HepG2 (cell line): ENCODE measurements at regions not wholly inside any gene's neighbourhood (a gene's known extent, or its start where the extent isn't known, plus 50 kb on each side); places are given as distances from the start of the nearest gene placed in this dataset.

Experiments
- ATAC-seq: fragments of 200-7000 bp; cut with Tn5 transposase; 3 replicates; pipeline ENCODE4 v1.9.1; 2020; ENCODE audit warnings: mild to moderate bottlenecking, moderate library complexity
- BruUV-seq: library from RNA; stranded (reverse); fragments of 400-500 nt; replicated peaks from 2 replicates; lab custom pipeline; 2021; lab: Mats Ljungman, UMichigan
- CTCF ChIA-PET: fragments of 300-600 bp; formaldehyde crosslinking; extraction: SDS; loops from one replicate; lab custom pipeline; 2021; ENCODE audit warnings: low total read pairs, inconsistent platforms, low intra/inter-chr PET ratio; lab: Yijun Ruan, JAX
- POLR2A ChIA-PET: fragments of 350-600 bp; sonication (Branson Sonifier 250); formaldehyde crosslinking; loops from one replicate; lab custom pipeline; 2020; ENCODE audit warnings: antibody characterized with exemption, inconsistent platforms; lab: Yijun Ruan, JAX
- DNase-seq: peaks from one replicate; pipeline ENCODE4 v3.0.0-alpha.2; 2015; ENCODE audit warnings: low spot score
- FAIRE-seq: peaks from 3 replicates; lab custom pipeline; 2011; peaks lifted over from hg19 to GRCh38; lab: Jason Lieb, UNC
- H2AFZ ChIP-seq: one replicate; pipeline ENCODE4 v1.6.1; 2011; ENCODE audit warnings: low read length, inconsistent platforms
- H3K27ac ChIP-seq: fragments of 300-600 bp; 3 replicates; pipeline ENCODE4 v1.8.0; 2011; ENCODE audit warnings: mixed run types, mild to moderate bottlenecking, mixed read lengths, low read length, inconsistent platforms; ENCODE audit not compliant: insufficient read depth; ENCODE audit errors: extremely low read length
- H3K27me3 ChIP-seq, 2 experiments: fragments of 200-600 bp in 1 of 2; 2 replicates in 1 of 2; 3 replicates in 1 of 2; pipeline versions ENCODE4 v1.6.0 to v1.8.0; 2011; ENCODE audit warnings: low read length in 2 of 2, mild to moderate bottlenecking in 2 of 2, moderate library complexity in 2 of 2, inconsistent platforms in 1 of 2; ENCODE audit not compliant: insufficient read depth in 2 of 2, control insufficient read depth in 1 of 2
- H3K36me3 ChIP-seq, 2 experiments: fragments of 200-600 bp in 1 of 2; replicated peaks in 1 of 2; 2 replicates in 1 of 2; 3 replicates in 1 of 2; pipeline versions ENCODE4 v1.5.1 to v1.8.0; 2011; ENCODE audit warnings: low read length in 2 of 2, inconsistent platforms in 1 of 2; ENCODE audit not compliant: insufficient read depth in 2 of 2, control insufficient read depth in 1 of 2
- H3K4me1 ChIP-seq: 2 replicates; pipeline ENCODE4 v1.5.1; 2012; ENCODE audit warnings: low read length, inconsistent platforms; ENCODE audit not compliant: insufficient read depth
- H3K4me2 ChIP-seq: 2 replicates; pipeline ENCODE4 v1.6.0; 2011; ENCODE audit warnings: low read depth, low read length, inconsistent platforms
- H3K4me3 ChIP-seq, 3 experiments: fragments of 200-600 bp in 1 of 3; sonication (generic), shearing (Covaris generic) in 1 of 3; replicated peaks in 1 of 3; 2 replicates each; pipeline ENCODE4 v1.5.1; 2011 to 2016; ENCODE audit warnings: low read length in 3 of 3, inconsistent platforms in 2 of 3, low read depth in 2 of 3, mild to moderate bottlenecking in 2 of 3, control low read depth in 1 of 3, mixed read lengths in 1 of 3; ENCODE audit not compliant: insufficient read depth in 1 of 3
- H3K79me2 ChIP-seq: one replicate; pipeline ENCODE4 v1.6.1; 2011; ENCODE audit warnings: low read length, inconsistent platforms; ENCODE audit not compliant: insufficient read depth
- H3K9ac ChIP-seq: 2 replicates; pipeline ENCODE4 v1.6.0; 2011; ENCODE audit warnings: mild to moderate bottlenecking, low read depth, low read length, inconsistent platforms; ENCODE audit not compliant: insufficient read depth
- H3K9me3 ChIP-seq: 2 replicates; pipeline ENCODE4 v1.5.1; 2012; ENCODE audit warnings: mild to moderate bottlenecking, low read length
- H4K20me1 ChIP-seq: 2 replicates; pipeline ENCODE4 v1.6.0; 2011; ENCODE audit warnings: inconsistent platforms, mild to moderate bottlenecking, low read length, moderate library complexity; ENCODE audit not compliant: insufficient read depth
- AKAP8 ChIP-seq: sonication (generic); formaldehyde crosslinking; IDR thresholded peaks from 2 replicates; pipeline ENCODE4 v1.5.1; 2020; ENCODE audit warnings: mild to moderate bottlenecking, missing genetic modification reagents
- DPF2 ChIP-seq: sonication (generic); formaldehyde crosslinking; IDR thresholded peaks from 2 replicates; pipeline ENCODE4 v1.4.0; 2020; ENCODE audit warnings: mild to moderate bottlenecking, low read depth, missing genetic modification reagents, borderline replicate concordance
- MIER2 ChIP-seq: IDR thresholded peaks from 2 replicates; pipeline ENCODE4 v1.6.1; 2016; ENCODE audit warnings: missing biosample characterization, missing genetic modification reagents
- NAIF1 ChIP-seq: sonication (generic); formaldehyde crosslinking; IDR thresholded peaks from 2 replicates; pipeline ENCODE4 v1.5.0; 2020; ENCODE audit warnings: mild to moderate bottlenecking, missing genetic modification reagents, borderline replicate concordance
- POLR2AphosphoS2 ChIP-seq: IDR thresholded peaks from 2 replicates; pipeline ENCODE4 v1.6.1; 2011; ENCODE audit warnings: low read depth, low read length, improper control_type of control experiment
- ZBTB8A ChIP-seq: sonication (generic); formaldehyde crosslinking; IDR thresholded peaks from 2 replicates; pipeline ENCODE4 v1.4.0; 2020; ENCODE audit warnings: mild to moderate bottlenecking, low read depth, missing genetic modification reagents, borderline replicate concordance
- ZNF20 ChIP-seq: sonication (generic); formaldehyde crosslinking; IDR thresholded peaks from 2 replicates; pipeline ENCODE4 v1.4.0; 2020; ENCODE audit warnings: mild to moderate bottlenecking, moderate library complexity, missing genetic modification reagents
- ZNF350 ChIP-seq: sonication (generic); formaldehyde crosslinking; IDR thresholded peaks from 2 replicates; pipeline ENCODE4 v1.4.0; 2020; ENCODE audit warnings: mild to moderate bottlenecking, low read depth, missing genetic modification reagents, borderline replicate concordance
- ZNF354B ChIP-seq: sonication (generic); formaldehyde crosslinking; IDR thresholded peaks from 2 replicates; pipeline ENCODE4 v1.8.0; 2022; ENCODE audit warnings: mild to moderate bottlenecking, missing genetic modification reagents
- ZNF724P ChIP-seq: sonication (generic); formaldehyde crosslinking; IDR thresholded peaks from 2 replicates; pipeline ENCODE4 v1.8.0; 2022; ENCODE audit warnings: missing genetic modification reagents, borderline replicate concordance
- ZNF749 ChIP-seq: sonication (generic); formaldehyde crosslinking; IDR thresholded peaks from 2 replicates; pipeline ENCODE4 v1.8.0; 2022; ENCODE audit warnings: mild to moderate bottlenecking, missing genetic modification reagents, moderate library complexity, borderline replicate concordance
- ZSCAN21 ChIP-seq: sonication (generic); formaldehyde crosslinking; IDR thresholded peaks from 2 replicates; pipeline ENCODE4 v1.8.0; 2022; ENCODE audit warnings: mild to moderate bottlenecking, missing genetic modification reagents, moderate library complexity, borderline replicate concordance
- WGBS: methylation state at CpG from one replicate; pipeline ENCODE4 v1.1.6; 2017; ENCODE audit warnings: low lambda C conversion rate; 5-methylcytosine and 5-hydroxymethylcytosine counted together
- in situ Hi-C: cut with HindIII; loops from 2 replicates; pipeline ENCODE4 v1.10.0; 2017; ENCODE audit warnings: low pct_unique_long_range_greater_than_20kb; ENCODE audit not compliant: extremely low pct_ligation_motif_present
- intact Hi-C: fragments of 100-400 bp; cut with micrococcal nuclease; formaldehyde crosslinking; loops from one replicate; pipeline ENCODE4 v1.10.0; 2022; ENCODE audit not compliant: unreplicated experiment
- TF ChIP-seq, protein P1 (sequence below): sonication (generic); formaldehyde crosslinking; IDR thresholded peaks from 2 replicates; pipeline ENCODE4 v1.8.1; 2023; ENCODE audit warnings: mild to moderate bottlenecking, missing genetic modification reagents, borderline replicate concordance
- TF ChIP-seq, protein P2 (sequence below): sonication (generic); formaldehyde crosslinking; IDR thresholded peaks from 2 replicates; pipeline ENCODE4 v1.4.0; 2020; ENCODE audit warnings: missing genetic modification reagents, low read depth, mild to moderate bottlenecking, borderline replicate concordance
- TF ChIP-seq, protein P3 (sequence below): sonication (generic); formaldehyde crosslinking; IDR thresholded peaks from 2 replicates; pipeline ENCODE4 v1.4.0; 2020; ENCODE audit warnings: missing genetic modification reagents

DNA sequence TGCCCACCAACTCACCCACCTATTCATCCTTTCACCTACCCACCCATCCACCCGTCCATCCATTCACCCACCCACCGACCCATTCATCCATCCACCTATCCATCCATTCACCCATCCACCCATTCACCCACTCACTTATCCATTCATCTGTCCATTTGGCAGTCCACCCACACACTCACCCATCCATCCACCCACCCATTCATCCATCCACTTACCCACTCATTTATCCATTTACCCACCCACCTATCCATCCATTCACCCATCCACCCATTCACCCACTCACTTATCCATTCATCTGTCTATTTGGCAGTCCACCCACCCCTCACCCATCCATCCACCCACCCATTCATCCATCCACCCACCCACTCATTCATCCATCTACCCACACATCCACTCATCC, 278.1 kb upstream of the IRX4 start:
- Histone ChIP-seq H3K27ac (no peak overlapping the region), H3K9ac (no peak overlapping the region), H3K4me3 (no peak overlapping the region), H3K79me2 (no peaks in the 10 kb centered on the region), H2AFZ (no peak overlapping the region), H3K4me1 (no peaks in the 10 kb centered on the region), H4K20me1 (no peaks in the 10 kb centered on the region), H3K27me3 (peaks cover 8 to 26% of the 10 kb centered on the region in 2 experiments; a peak in 4 of 5 replicates), H3K4me2 (no peak overlapping the region), H3K9me3 (no peaks in the 10 kb centered on the region), H3K36me3 (no peaks in the 10 kb centered on the region)
- DNase-seq, result no peak
- no TSS peak for BruUV-seq
- in situ Hi-C loops, result no loop called here
- TF ChIP-seq AKAP8 (CRISPR knock-in tag), result no peak
- TF ChIP-seq DPF2 (CRISPR knock-in tag), result no peak
- TF ChIP-seq ZNF749 (CRISPR knock-in tag), result no peak
- TF ChIP-seq ZNF354B (CRISPR knock-in tag), result no peak
- TF ChIP-seq ZNF724P (CRISPR knock-in tag), result no peak
- CTCF ChIA-PET, result no interaction called here
- 2% methylated on average over 2 of the region's 2 CpGs for WGBS
- FAIRE-seq, result no peak
- POLR2A ChIA-PET, result no interaction called here
- intact Hi-C loops, result no loop called here
- no peak for ATAC-seq

DNA sequence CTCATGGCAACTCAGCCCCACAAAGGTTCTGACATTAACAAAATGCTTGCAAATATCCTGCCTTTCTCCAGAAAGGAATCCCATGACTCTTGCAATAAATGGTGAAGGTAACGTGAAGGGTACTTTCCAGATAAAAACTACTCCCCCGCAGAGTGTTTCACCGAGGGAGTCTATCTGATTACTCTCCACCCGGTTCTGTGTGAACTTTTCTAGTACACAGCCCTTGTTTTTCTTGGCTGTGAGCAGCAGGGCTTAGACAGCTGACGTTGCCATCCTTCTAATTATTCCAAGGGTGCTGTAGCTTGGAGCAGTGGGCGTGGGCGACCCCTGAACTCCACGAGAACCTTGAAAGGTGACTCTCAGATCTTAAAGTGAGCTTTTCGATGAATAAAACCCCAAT, 276.0 kb upstream of the IRX4 start:
- 12% methylated on average over 9 of the region's 9 CpGs for WGBS
- H3K4me3 ChIP-seq, result no peak overlapping the region
- intact Hi-C loops (no loop called here), in situ Hi-C loops (no loop called here)
- ATAC-seq, result no peak
- no peaks in the 10 kb centered on the region for H4K20me1 ChIP-seq
- H3K79me2 ChIP-seq, result no peaks in the 10 kb centered on the region
- H3K27me3 ChIP-seq, result peaks cover 5 to 9% of the 10 kb centered on the region in 2 experiments; a peak in 4 of 5 replicates
- ChIA-PET CTCF (no interaction called here), POLR2A (no interaction called here)
- no peak overlapping the region for H3K4me2 ChIP-seq
- no peak overlapping the region for H3K27ac ChIP-seq
- H2AFZ ChIP-seq, result no peak overlapping the region
- no peaks in the 10 kb centered on the region for H3K4me1 ChIP-seq
- no peaks in the 10 kb centered on the region for H3K36me3 ChIP-seq
- no peak overlapping the region for H3K9ac ChIP-seq
- FAIRE-seq, result no peak
- no peak for DNase-seq
- no peaks in the 10 kb centered on the region for H3K9me3 ChIP-seq
- BruUV-seq, result no TSS peak
- no peak for TF ChIP-seq ZSCAN21
- no peak for TF ChIP-seq NAIF1 (CRISPR knock-in tag)
- TF ChIP-seq, protein P1, sequence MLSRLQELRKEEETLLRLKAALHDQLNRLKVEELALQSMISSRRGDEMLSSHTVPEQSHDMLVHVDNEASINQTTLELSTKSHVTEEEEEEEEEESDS (CRISPR knock-in tag), result no peak
- no peak for TF ChIP-seq MIER2 (CRISPR knock-in tag)
- no peak for TF ChIP-seq POLR2AphosphoS2
- TF ChIP-seq, protein P2, sequence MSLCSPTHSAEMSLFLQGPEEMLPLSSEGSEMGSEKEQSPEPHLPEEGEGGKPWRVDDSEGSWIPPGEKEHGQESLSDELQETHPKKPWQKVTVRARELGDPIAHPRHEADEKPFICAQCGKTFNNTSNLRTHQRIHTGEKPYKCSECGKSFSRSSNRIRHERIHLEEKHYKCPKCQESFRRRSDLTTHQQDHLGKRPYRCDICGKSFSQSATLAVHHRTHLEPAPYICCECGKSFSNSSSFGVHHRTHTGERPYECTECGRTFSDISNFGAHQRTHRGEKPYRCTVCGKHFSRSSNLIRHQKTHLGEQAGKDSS (CRISPR knock-in tag), result no peak
- TF ChIP-seq ZBTB8A (CRISPR knock-in tag), result no peak
- no peak for TF ChIP-seq ZNF20 (CRISPR knock-in tag)
- TF ChIP-seq, protein P3, sequence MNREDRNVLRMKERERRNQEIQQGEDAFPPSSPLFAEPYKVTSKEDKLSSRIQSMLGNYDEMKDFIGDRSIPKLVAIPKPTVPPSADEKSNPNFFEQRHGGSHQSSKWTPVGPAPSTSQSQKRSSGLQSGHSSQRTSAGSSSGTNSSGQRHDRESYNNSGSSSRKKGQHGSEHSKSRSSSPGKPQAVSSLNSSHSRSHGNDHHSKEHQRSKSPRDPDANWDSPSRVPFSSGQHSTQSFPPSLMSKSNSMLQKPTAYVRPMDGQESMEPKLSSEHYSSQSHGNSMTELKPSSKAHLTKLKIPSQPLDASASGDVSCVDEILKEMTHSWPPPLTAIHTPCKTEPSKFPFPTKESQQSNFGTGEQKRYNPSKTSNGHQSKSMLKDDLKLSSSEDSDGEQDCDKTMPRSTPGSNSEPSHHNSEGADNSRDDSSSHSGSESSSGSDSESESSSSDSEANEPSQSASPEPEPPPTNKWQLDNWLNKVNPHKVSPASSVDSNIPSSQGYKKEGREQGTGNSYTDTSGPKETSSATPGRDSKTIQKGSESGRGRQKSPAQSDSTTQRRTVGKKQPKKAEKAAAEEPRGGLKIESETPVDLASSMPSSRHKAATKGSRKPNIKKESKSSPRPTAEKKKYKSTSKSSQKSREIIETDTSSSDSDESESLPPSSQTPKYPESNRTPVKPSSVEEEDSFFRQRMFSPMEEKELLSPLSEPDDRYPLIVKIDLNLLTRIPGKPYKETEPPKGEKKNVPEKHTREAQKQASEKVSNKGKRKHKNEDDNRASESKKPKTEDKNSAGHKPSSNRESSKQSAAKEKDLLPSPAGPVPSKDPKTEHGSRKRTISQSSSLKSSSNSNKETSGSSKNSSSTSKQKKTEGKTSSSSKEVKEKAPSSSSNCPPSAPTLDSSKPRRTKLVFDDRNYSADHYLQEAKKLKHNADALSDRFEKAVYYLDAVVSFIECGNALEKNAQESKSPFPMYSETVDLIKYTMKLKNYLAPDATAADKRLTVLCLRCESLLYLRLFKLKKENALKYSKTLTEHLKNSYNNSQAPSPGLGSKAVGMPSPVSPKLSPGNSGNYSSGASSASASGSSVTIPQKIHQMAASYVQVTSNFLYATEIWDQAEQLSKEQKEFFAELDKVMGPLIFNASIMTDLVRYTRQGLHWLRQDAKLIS (CRISPR knock-in tag), result no peak
- TF ChIP-seq ZNF350 (CRISPR knock-in tag), result no peak
